GM23338 (cell line): ENCODE measurements at regions not wholly inside any gene's neighbourhood (a gene's known extent, or its start where the extent isn't known, plus 50 kb on each side); places are given as distances from the start of the nearest gene placed in this dataset.

ENCODE experiments used
- ATAC-seq: fragments of 200-7000 bp; cut with Tn5 transposase; 3 replicates; pipeline ENCODE4 v1.9.1; 2020
- DNase-seq: peaks from one replicate; pipeline ENCODE4 v3.0.0-alpha.2; 2015; ENCODE audit warnings: low spot score
- H2AFZ ChIP-seq: fragments of 200-600 bp; sonication (generic); 2 replicates; pipeline ENCODE4 v1.8.0; 2016; ENCODE audit warnings: antibody characterized with exemption, mild to moderate bottlenecking, moderate library complexity
- H3F3A ChIP-seq: fragments of 200-600 bp; sonication (generic); replicated peaks from 2 replicates; pipeline ENCODE4 v1.8.0; 2017; ENCODE audit warnings: antibody characterized with exemption, mixed run types, low read depth
- H3K27ac ChIP-seq: fragments of 200-600 bp; sonication (generic); 2 replicates; pipeline ENCODE4 v1.6.1; 2016; ENCODE audit warnings: low read depth
- H3K27me3 ChIP-seq: fragments of 200-600 bp; sonication (generic); 2 replicates; pipeline ENCODE4 v1.8.0; 2016; ENCODE audit warnings: mild to moderate bottlenecking, mixed run types, moderate library complexity; ENCODE audit not compliant: insufficient read depth
- H3K36me3 ChIP-seq: fragments of 200-600 bp; sonication (generic); 2 replicates; pipeline ENCODE4 v1.8.0; 2016; ENCODE audit warnings: mild to moderate bottlenecking; ENCODE audit not compliant: insufficient read depth
- H3K4me1 ChIP-seq: fragments of 200-600 bp; sonication (generic); 2 replicates; pipeline ENCODE4 v1.8.0; 2016; ENCODE audit warnings: mild to moderate bottlenecking, moderate library complexity; ENCODE audit not compliant: insufficient read depth
- H3K4me2 ChIP-seq: fragments of 200-600 bp; sonication (generic); 2 replicates; pipeline ENCODE4 v1.7.1; 2017; ENCODE audit warnings: mixed run types
- H3K4me3 ChIP-seq: fragments of 200-600 bp; sonication (generic); 2 replicates; pipeline ENCODE4 v1.6.1; 2016; ENCODE audit warnings: mixed run types
- H3K79me2 ChIP-seq: fragments of 200-600 bp; sonication (generic); replicated peaks from 2 replicates; pipeline ENCODE4 v1.8.0; 2017; ENCODE audit warnings: mild to moderate bottlenecking; ENCODE audit not compliant: insufficient read depth
- H3K9me2 ChIP-seq: fragments of 200-600 bp; sonication (generic); 2 replicates; pipeline ENCODE4 v1.8.0; 2017; ENCODE audit not compliant: insufficient read depth
- H4K20me1 ChIP-seq: fragments of 200-600 bp; sonication (generic); replicated peaks from 2 replicates; pipeline ENCODE4 v1.8.0; 2017; ENCODE audit warnings: mild to moderate bottlenecking; ENCODE audit not compliant: insufficient read depth
- H3K27ac Mint-ChIP-seq: 2 replicates; pipeline ENCODE4 v1.8.0; 2020; ENCODE audit warnings: inconsistent platforms, mild to moderate bottlenecking, moderate library complexity, mixed read lengths
- H3K27me3 Mint-ChIP-seq: 3 replicates; pipeline ENCODE4 v1.8.0; 2022; ENCODE audit warnings: low read depth, mild to moderate bottlenecking, moderate library complexity, mixed read lengths, inconsistent platforms; ENCODE audit not compliant: insufficient read depth, poor library complexity
- H3K36me3 Mint-ChIP-seq: 3 replicates; pipeline ENCODE4 v1.8.0; 2021; ENCODE audit warnings: low read depth, mild to moderate bottlenecking, inconsistent platforms, moderate library complexity, mixed read lengths
- H3K4me1 Mint-ChIP-seq: 3 replicates; pipeline ENCODE4 v1.8.0; 2020; ENCODE audit warnings: mild to moderate bottlenecking, inconsistent platforms, mixed read lengths
- H3K4me3 Mint-ChIP-seq: 3 replicates; pipeline ENCODE4 v1.8.0; 2021; ENCODE audit warnings: moderate library complexity, mild to moderate bottlenecking, inconsistent platforms, mixed read lengths
- H3K9me3 Mint-ChIP-seq: 3 replicates; pipeline ENCODE4 v1.8.0; 2020; ENCODE audit warnings: moderate library complexity, mild to moderate bottlenecking, inconsistent platforms, mixed read lengths
- CREB1 ChIP-seq: fragments of 250-450 bp; sonication (Bioruptor Pico); IDR thresholded peaks from 2 replicates; pipeline ENCODE4 v1.5.0; 2020; ENCODE audit warnings: low read depth, mild to moderate bottlenecking, moderate library complexity
- EZH2 ChIP-seq: fragments of 200-600 bp; sonication (generic); IDR thresholded peaks from one replicate; pipeline ENCODE4 v1.8.0; 2017; ENCODE audit warnings: antibody characterized with exemption, mild to moderate bottlenecking, low read depth; ENCODE audit not compliant: unreplicated experiment
- EZH2phosphoT487 ChIP-seq: fragments of 200-600 bp; sonication (generic); IDR thresholded peaks from one replicate; pipeline ENCODE4 v1.8.1; 2018; ENCODE audit warnings: antibody characterized with exemption; ENCODE audit not compliant: unreplicated experiment
- POLR2AphosphoS5 ChIP-seq: IDR thresholded peaks from 2 replicates; pipeline ENCODE4 v1.6.1; 2016; ENCODE audit warnings: antibody characterized with exemption, low read depth
- STAT1 ChIP-seq: IDR thresholded peaks from one replicate; pipeline ENCODE4 v1.6.1; 2016; ENCODE audit warnings: antibody characterized with exemption; ENCODE audit not compliant: unreplicated experiment
- ZNF114 ChIP-seq: fragments of 250-450 bp; sonication (Bioruptor Pico); IDR thresholded peaks from 2 replicates; pipeline ENCODE4 v1.5.0; 2020; ENCODE audit warnings: mild to moderate bottlenecking, moderate library complexity
- ZNF331 ChIP-seq: fragments of 250-450 bp; sonication (Bioruptor Pico); IDR thresholded peaks from 2 replicates; pipeline ENCODE4 v1.5.0; 2020; ENCODE audit warnings: low read depth, mild to moderate bottlenecking, moderate library complexity
- TF ChIP-seq, protein P1 (sequence below): IDR thresholded peaks from one replicate; pipeline ENCODE4 v1.6.1; 2018; ENCODE audit warnings: antibody characterized with exemption; ENCODE audit not compliant: unreplicated experiment

- TF ChIP-seq ZNF331, result no peak
- TF ChIP-seq POLR2AphosphoS5, result no peak
- no peak for TF ChIP-seq EZH2
- no peak for TF ChIP-seq CREB1 (CRISPR knock-in tag)
- no peak for DNase-seq
- H3K27ac Mint-ChIP-seq, result no peak overlapping the region
- H3K36me3 Mint-ChIP-seq, result peaks cover 27% of the 10 kb centered on the region
- peaks cover 4% of the 10 kb centered on the region for H3K27me3 Mint-ChIP-seq
- Histone ChIP-seq H3K9me2 (no peaks in the 10 kb centered on the region), H3K27ac (no peak overlapping the region), H3K27me3 (no peaks in the 10 kb centered on the region), H3K4me2 (no peak overlapping the region), H2AFZ (no peak overlapping the region), H3K79me2 (no peaks in the 10 kb centered on the region), H3K36me3 (no peaks in the 10 kb centered on the region; the same call in 1 of the 2 replicates), H3F3A (no peaks in the 10 kb centered on the region), H3K4me1 (peaks cover 3% of the 10 kb centered on the region; the same call in 1 of the 2 replicates), H4K20me1 (no peaks in the 10 kb centered on the region), H3K4me3 (no peak overlapping the region)
- no peak for ATAC-seq
- H3K4me3 Mint-ChIP-seq, result no peak overlapping the region
- peaks cover 32% of the 10 kb centered on the region for H3K9me3 Mint-ChIP-seq
- H3K4me1 Mint-ChIP-seq, result peaks cover 7% of the 10 kb centered on the region
These were observed 331.8 kb upstream of the TENM3 start for GRCh38 chr4:181911420-181911819.

DNA sequence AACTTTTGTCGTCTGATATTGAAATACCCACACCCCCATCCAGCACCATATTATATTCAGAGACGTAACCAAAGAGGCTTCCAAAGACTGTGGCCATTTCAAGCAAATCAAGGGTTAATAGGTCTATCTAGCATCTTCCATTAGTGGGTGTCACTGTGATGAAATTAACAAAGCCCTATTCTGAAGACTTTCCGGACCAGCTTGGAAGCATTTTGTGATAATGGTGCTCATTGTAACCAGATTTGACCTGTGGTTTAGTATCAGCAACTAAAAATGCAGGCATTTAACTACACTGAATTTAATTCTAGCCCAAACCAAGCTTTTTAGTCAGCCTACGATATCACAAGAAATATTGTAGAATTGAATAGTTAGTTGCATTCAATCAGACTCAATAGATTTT is 309.7 kb upstream of the TENM3 start:
- Histone ChIP-seq H3K27me3 (no peaks in the 10 kb centered on the region), H3K4me3 (no peak overlapping the region), H4K20me1 (no peaks in the 10 kb centered on the region), H3K4me2 (no peak overlapping the region), H3K27ac (no peak overlapping the region), H2AFZ (no peak overlapping the region), H3K36me3 (peaks cover 4% of the 10 kb centered on the region; the same call in 1 of the 2 replicates), H3K79me2 (no peaks in the 10 kb centered on the region), H3F3A (no peaks in the 10 kb centered on the region), H3K9me2 (peaks cover 14% of the 10 kb centered on the region; the same call in 1 of the 2 replicates), H3K4me1 (no peaks in the 10 kb centered on the region; the same call in 1 of the 2 replicates)
- H3K4me3 Mint-ChIP-seq, result no peak overlapping the region
- peaks cover 27% of the 10 kb centered on the region for H3K36me3 Mint-ChIP-seq
- no peak for ATAC-seq
- DNase-seq, result no peak
- TF ChIP-seq EZH2phosphoT487 (no peak), STAT1 (no peak), EZH2 (no peak), ZNF331 (no peak), POLR2AphosphoS5 (no peak)
- TF ChIP-seq, protein P1, sequence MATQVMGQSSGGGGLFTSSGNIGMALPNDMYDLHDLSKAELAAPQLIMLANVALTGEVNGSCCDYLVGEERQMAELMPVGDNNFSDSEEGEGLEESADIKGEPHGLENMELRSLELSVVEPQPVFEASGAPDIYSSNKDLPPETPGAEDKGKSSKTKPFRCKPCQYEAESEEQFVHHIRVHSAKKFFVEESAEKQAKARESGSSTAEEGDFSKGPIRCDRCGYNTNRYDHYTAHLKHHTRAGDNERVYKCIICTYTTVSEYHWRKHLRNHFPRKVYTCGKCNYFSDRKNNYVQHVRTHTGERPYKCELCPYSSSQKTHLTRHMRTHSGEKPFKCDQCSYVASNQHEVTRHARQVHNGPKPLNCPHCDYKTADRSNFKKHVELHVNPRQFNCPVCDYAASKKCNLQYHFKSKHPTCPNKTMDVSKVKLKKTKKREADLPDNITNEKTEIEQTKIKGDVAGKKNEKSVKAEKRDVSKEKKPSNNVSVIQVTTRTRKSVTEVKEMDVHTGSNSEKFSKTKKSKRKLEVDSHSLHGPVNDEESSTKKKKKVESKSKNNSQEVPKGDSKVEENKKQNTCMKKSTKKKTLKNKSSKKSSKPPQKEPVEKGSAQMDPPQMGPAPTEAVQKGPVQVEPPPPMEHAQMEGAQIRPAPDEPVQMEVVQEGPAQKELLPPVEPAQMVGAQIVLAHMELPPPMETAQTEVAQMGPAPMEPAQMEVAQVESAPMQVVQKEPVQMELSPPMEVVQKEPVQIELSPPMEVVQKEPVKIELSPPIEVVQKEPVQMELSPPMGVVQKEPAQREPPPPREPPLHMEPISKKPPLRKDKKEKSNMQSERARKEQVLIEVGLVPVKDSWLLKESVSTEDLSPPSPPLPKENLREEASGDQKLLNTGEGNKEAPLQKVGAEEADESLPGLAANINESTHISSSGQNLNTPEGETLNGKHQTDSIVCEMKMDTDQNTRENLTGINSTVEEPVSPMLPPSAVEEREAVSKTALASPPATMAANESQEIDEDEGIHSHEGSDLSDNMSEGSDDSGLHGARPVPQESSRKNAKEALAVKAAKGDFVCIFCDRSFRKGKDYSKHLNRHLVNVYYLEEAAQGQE, result no peak
- H3K9me3 Mint-ChIP-seq, result peaks cover 32% of the 10 kb centered on the region
- H3K4me1 Mint-ChIP-seq, result no peaks in the 10 kb centered on the region
- no peak overlapping the region for H3K27ac Mint-ChIP-seq
- peaks cover 3% of the 10 kb centered on the region for H3K27me3 Mint-ChIP-seq

GRCh38 chr4:181938631-181939030 is 304.6 kb upstream of the TENM3 start:
- Histone ChIP-seq H2AFZ (no peak overlapping the region), H4K20me1 (no peaks in the 10 kb centered on the region), H3F3A (no peaks in the 10 kb centered on the region), H3K4me1 (peaks cover 9% of the 10 kb centered on the region), H3K4me2 (no peak overlapping the region), H3K36me3 (no peaks in the 10 kb centered on the region), H3K4me3 (no peak overlapping the region), H3K27ac (no peak overlapping the region), H3K9me2 (peaks cover 14% of the 10 kb centered on the region; the same call in 1 of the 2 replicates), H3K79me2 (no peaks in the 10 kb centered on the region), H3K27me3 (no peaks in the 10 kb centered on the region)
- Mint-ChIP-seq H3K27ac (no peak overlapping the region), H3K9me3 (no peaks in the 10 kb centered on the region), H3K4me1 (peaks cover 21% of the 10 kb centered on the region), H3K27me3 (peaks cover 3% of the 10 kb centered on the region), H3K36me3 (no peaks in the 10 kb centered on the region), H3K4me3 (no peak overlapping the region)
- ATAC-seq (no peak), DNase-seq (no peak)
- TF ChIP-seq, protein P1, result no peak
- TF ChIP-seq POLR2AphosphoS5 (no peak), ZNF331 (no peak), EZH2phosphoT487 (no peak), ZNF114 (no peak), CREB1 (CRISPR knock-in tag) (no peak), EZH2 (no peak)
